PC-3 (cell line): ENCODE measurements at regions not wholly inside any gene's neighbourhood (a gene's known extent, or its start where the extent isn't known, plus 50 kb on each side); places are given as distances from the start of the nearest gene placed in this dataset.

Experiments used
- CTCF ChIP-seq: fragments of 300-600 bp; sonication (generic); conservative IDR thresholded peaks from 2 replicates; pipeline ENCODE4 v1.5.1; 2017; ENCODE audit warnings: antibody characterized with exemption, low read depth, mild to moderate bottlenecking, low read length
- EZH2 ChIP-seq: fragments of 300-600 bp; sonication (generic); IDR thresholded peaks from one replicate; pipeline ENCODE4 v1.6.1; 2017; ENCODE audit warnings: antibody characterized with exemption, mild to moderate bottlenecking, low read length; ENCODE audit not compliant: unreplicated experiment
- EZH2phosphoT487 ChIP-seq: fragments of 300-600 bp; sonication (generic); IDR thresholded peaks from 2 replicates; pipeline ENCODE4 v1.6.1; 2018; ENCODE audit warnings: mild to moderate bottlenecking, antibody characterized with exemption, low read length, borderline replicate concordance

- TF ChIP-seq CTCF, result no peak
- no peak for TF ChIP-seq EZH2phosphoT487
- TF ChIP-seq EZH2, result no peak
These were observed 178.2 kb upstream of the CST7 start for GRCh38 chr20:24770628-24771541.
